Endothelial cell of umbilical vein (primary cell): ENCODE measurements at regions not wholly inside any gene's neighbourhood (a gene's known extent, or its start where the extent isn't known, plus 50 kb on each side); places are given as distances from the start of the nearest gene placed in this dataset.

Source experiments
- BruUV-seq: library from RNA; stranded (reverse); fragments of 400-500 nt; replicated peaks from 2 replicates; lab custom pipeline; 2021; lab: Mats Ljungman, UMichigan
- CTCF ChIA-PET: fragments of 300-600, 350-600 bp; sonication (Branson Sonifier 250); formaldehyde crosslinking; loops from one replicate; lab custom pipeline; 2021; ENCODE audit warnings: antibody characterized with exemption, inconsistent platforms; lab: Charles Lee
- POLR2A ChIA-PET: fragments of 300-600, 350-600 bp; sonication (Branson Sonifier 250); formaldehyde crosslinking; loops from one replicate; lab custom pipeline; 2021; ENCODE audit warnings: antibody characterized with exemption, inconsistent platforms; lab: Charles Lee
- DNase-seq: peaks from one replicate; pipeline ENCODE4 v3.0.0-alpha.2; 2011; ENCODE audit warnings: low read depth, low spot score
- FAIRE-seq: peaks from 2 replicates; lab custom pipeline; 2011; peaks lifted over from hg19 to GRCh38; lab: Jason Lieb, UNC
- H2AFZ ChIP-seq: 2 replicates; pipeline ENCODE4 v1.6.0; 2012; ENCODE audit warnings: low read depth, low read length, control low read depth, inconsistent platforms
- H3K27ac ChIP-seq: 2 replicates; pipeline ENCODE4 v1.5.1; 2011; ENCODE audit warnings: low read depth, mild to moderate bottlenecking, control low read depth, low read length, moderate library complexity; ENCODE audit not compliant: insufficient read depth
- H3K27me3 ChIP-seq, 2 experiments: 2 replicates each; pipeline versions ENCODE4 v1.6.0 to v1.6.1; 2011; ENCODE audit warnings: low read length in 2 of 2, mixed read lengths in 1 of 2; ENCODE audit not compliant: control insufficient read depth in 2 of 2, insufficient read depth in 2 of 2
- H3K36me3 ChIP-seq, 2 experiments: 2 replicates in 1 of 2; 3 replicates in 1 of 2; pipeline ENCODE4 v1.5.1; 2011; ENCODE audit warnings: low read length in 2 of 2, mild to moderate bottlenecking in 1 of 2, moderate library complexity in 1 of 2; ENCODE audit not compliant: control insufficient read depth in 2 of 2, insufficient read depth in 2 of 2; ENCODE audit errors: extremely low read depth in 1 of 2
- H3K4me1 ChIP-seq: 3 replicates; pipeline ENCODE4 v1.5.1; 2011; ENCODE audit warnings: mild to moderate bottlenecking, low read length; ENCODE audit not compliant: control insufficient read depth, insufficient read depth; ENCODE audit errors: extremely low read depth
- H3K4me2 ChIP-seq: 2 replicates; pipeline ENCODE4 v1.6.1; 2011; ENCODE audit warnings: low read length, control low read depth, mixed read lengths; ENCODE audit not compliant: insufficient read depth
- H3K4me3 ChIP-seq, 3 experiments: fragments of 200-600 bp in 1 of 3; sonication (generic), shearing (Covaris generic) in 1 of 3; replicated peaks in 1 of 3; 2 replicates each; pipeline ENCODE4 v1.5.1; 2011 to 2016; ENCODE audit warnings: control low read depth in 3 of 3, low read length in 3 of 3, mild to moderate bottlenecking in 2 of 3, inconsistent platforms in 1 of 3, low read depth in 1 of 3, moderate library complexity in 1 of 3; ENCODE audit not compliant: insufficient read depth in 1 of 3
- H3K79me2 ChIP-seq: 2 replicates; pipeline ENCODE4 v1.6.0; 2012; ENCODE audit warnings: low read length, inconsistent platforms; ENCODE audit not compliant: control insufficient read depth, insufficient read depth
- H3K9ac ChIP-seq: replicated peaks from 2 replicates; pipeline ENCODE3; 2011; ENCODE audit warnings: low read length, control low read depth; ENCODE audit not compliant: insufficient read depth; ENCODE audit errors: extremely low read depth
- H3K9me1 ChIP-seq: replicated peaks from 3 replicates; pipeline ENCODE4 v1.6.0; 2011; ENCODE audit warnings: mild to moderate bottlenecking, low read length; ENCODE audit not compliant: control insufficient read depth, insufficient read depth; ENCODE audit errors: extremely low read depth
- H3K9me3 ChIP-seq: replicated peaks from 2 replicates; pipeline ENCODE4 v1.5.1; 2012; ENCODE audit warnings: low read length, inconsistent platforms; ENCODE audit not compliant: control insufficient read depth, insufficient read depth
- H4K20me1 ChIP-seq: replicated peaks from 2 replicates; pipeline ENCODE3; 2011; ENCODE audit warnings: mild to moderate bottlenecking, low read length; ENCODE audit not compliant: control insufficient read depth, insufficient read depth; ENCODE audit errors: extremely low read depth
- CTCF ChIP-seq, 2 donors: IDR thresholded peaks; 1 replicate in 1 of 2; 2 replicates in 1 of 2; pipeline ENCODE4 v1.5.1; 2011; ENCODE audit warnings: low read length in 2 of 2, mild to moderate bottlenecking in 2 of 2, moderate library complexity in 2 of 2, control low read depth in 1 of 2, inconsistent platforms in 1 of 2, low read depth in 1 of 2; ENCODE audit not compliant: insufficient read depth in 1 of 2; ENCODE audit errors: extremely low read depth in 1 of 2
- EZH2 ChIP-seq: IDR thresholded peaks from 2 replicates; pipeline ENCODE4 v1.6.1; 2012; ENCODE audit warnings: borderline replicate concordance, low read depth, mild to moderate bottlenecking, moderate library complexity, low read length, inconsistent platforms; ENCODE audit not compliant: severe bottlenecking
- FOS ChIP-seq: IDR thresholded peaks from 2 replicates; pipeline ENCODE4 v1.6.1; 2011; ENCODE audit warnings: mild to moderate bottlenecking, low read length, moderate library complexity, borderline replicate concordance; ENCODE audit not compliant: insufficient read depth
- GATA2 ChIP-seq: IDR thresholded peaks from 2 replicates; pipeline ENCODE4 v1.7.0; 2011; ENCODE audit warnings: low read depth, mild to moderate bottlenecking, moderate library complexity, mixed read lengths, low read length; ENCODE audit not compliant: insufficient read length, insufficient read depth
- JUN ChIP-seq: IDR thresholded peaks from 2 replicates; pipeline ENCODE4 v1.6.1; 2011; ENCODE audit warnings: borderline replicate concordance, low read depth; ENCODE audit not compliant: insufficient read length, insufficient read depth
- MAX ChIP-seq: IDR thresholded peaks from 2 replicates; pipeline ENCODE4 v1.6.1; 2011; ENCODE audit not compliant: insufficient read depth, insufficient read length
- MYC ChIP-seq: IDR thresholded peaks from one replicate; pipeline ENCODE4 v1.6.1; 2011; ENCODE audit warnings: mild to moderate bottlenecking, low read depth, low read length
- POLR2A ChIP-seq: IDR thresholded peaks from 2 replicates; pipeline ENCODE4 v1.6.1; 2012; ENCODE audit warnings: low read depth, mild to moderate bottlenecking, control low read depth, low read length
- POLR2AphosphoS5 ChIP-seq: IDR thresholded peaks from 2 replicates; pipeline ENCODE4 v1.6.1; 2012; ENCODE audit warnings: low read depth, mild to moderate bottlenecking, control low read depth, low read length, moderate library complexity; ENCODE audit not compliant: insufficient read depth
- dilution Hi-C: fragments of 300-500 bp; cut with MboI; formaldehyde crosslinking; loops from one replicate; pipeline ENCODE4 v1.15.0; 2019; ENCODE audit warnings: low sequenced_read_pairs; ENCODE audit not compliant: extremely low pct_ligation_motif_present
- intact Hi-C: fragments of 100-400 bp; cut with micrococcal nuclease; formaldehyde crosslinking; loops from one replicate; pipeline ENCODE4 v1.10.0; 2022

GRCh38 chr7:46881507-46882127, 700.3 kb downstream of the TNS3 start:
- POLR2A ChIA-PET: no interaction called here
- dilution Hi-C loops: no loop called here
- DNase-seq (peak; percentile 29), FAIRE-seq (peak; percentile 70)
- Histone ChIP-seq H3K9me3 (no peaks in the 10 kb centered on the region), H3K79me2 (no peaks in the 10 kb centered on the region), H3K4me3 (no peak overlapping the region), H3K4me1 (peaks cover 30% of the 10 kb centered on the region), H3K9me1 (no peaks in the 10 kb centered on the region), H3K4me2 (peak overlapping the region; percentile 67), H2AFZ (peak overlapping the region; percentile 84), H3K36me3 (no peaks in the 10 kb centered on the region), H3K9ac (no peak overlapping the region), H4K20me1 (no peaks in the 10 kb centered on the region), H3K27ac (peak overlapping the region; percentile 66), H3K27me3 (no peaks in the 10 kb centered on the region)
- peak; percentile 81 for TF ChIP-seq GATA2
- TF ChIP-seq POLR2A: no peak
- TF ChIP-seq EZH2: no peak
- TF ChIP-seq MAX: no peak
- TF ChIP-seq POLR2AphosphoS5: peak; percentile 54
- no peak for TF ChIP-seq JUN
- TF ChIP-seq FOS: peak; percentile 74
- no peak for TF ChIP-seq MYC
- no peak for TF ChIP-seq CTCF (IDR thresholded peaks at IDR 0.05; ENCODE audit: extremely low read depth in 1 of 2, insufficient read depth in 1 of 2, low read depth in 1 of 2, low read length in 2 of 2)
- CTCF ChIA-PET: no interaction called here
- intact Hi-C loops: loop anchor here (5.0 kb wide), 1 partner anchor 99 kb away; no protein-coding TSS in a partner anchor
- TSS peak; percentile 67 for BruUV-seq
